HCT116 (cell line): ENCODE measurements at regions not wholly inside any gene's neighbourhood (a gene's known extent, or its start where the extent isn't known, plus 50 kb on each side); places are given as distances from the start of the nearest gene placed in this dataset.

Source experiments
- ATAC-seq: fragments of 200-7000 bp; cut with Tn5 transposase; 2 replicates; pipeline ENCODE4 v1.9.1; 2020; ENCODE audit warnings: mild to moderate bottlenecking, moderate library complexity
- BruUV-seq: library from RNA; stranded (reverse); fragments of 400-500 nt; replicated peaks from 2 replicates; lab custom pipeline; 2021; lab: Mats Ljungman, UMichigan
- CTCF ChIA-PET: fragments of 300-600 bp; sonication (Branson Sonifier 250); formaldehyde crosslinking; loops from one replicate; lab custom pipeline; 2021; ENCODE audit warnings: antibody characterized with exemption; lab: Charles Lee
- POLR2A ChIA-PET: fragments of 300-600, 350-600 bp; sonication (Branson Sonifier 250); formaldehyde crosslinking; loops from one replicate; lab custom pipeline; 2021; ENCODE audit warnings: antibody characterized with exemption; lab: Charles Lee
- RAD21 ChIA-PET, 2 experiments: fragments of 300-600 bp; sonication (Branson Sonifier 250); formaldehyde crosslinking; loops; one replicate each; lab custom pipeline; 2023; ENCODE audit warnings: low total read pairs in 2 of 2; ENCODE audit not compliant: uncharacterized antibody in 2 of 2, unreplicated experiment in 2 of 2, low non-redundant PET in 1 of 2; lab: Charles Lee
- DNase-seq: peaks from one replicate; pipeline ENCODE4 v3.0.0-alpha.2; 2010; ENCODE audit warnings: low read depth, low spot score
- H2AFZ ChIP-seq: fragments of 200-600 bp; shearing (Covaris generic), sonication (generic); 2 replicates; pipeline ENCODE4 v1.6.1; 2017; ENCODE audit warnings: low read depth, mixed run types, mixed read lengths, antibody characterized with exemption, low read length; ENCODE audit not compliant: poor library complexity, severe bottlenecking
- H3K27ac ChIP-seq: 2 replicates; pipeline ENCODE4 v1.5.1; 2012; ENCODE audit warnings: low read depth, low read length
- H3K27me3 ChIP-seq: fragments of 200-600 bp; sonication (generic); 2 replicates; pipeline ENCODE4 v1.6.1; 2016; ENCODE audit warnings: mixed run types, low read length, mixed read lengths; ENCODE audit not compliant: insufficient read depth
- H3K36me3 ChIP-seq, 2 experiments: fragments of 200-500 bp in 1 of 2; fragments of 200-600 bp in 1 of 2; sonication (Bioruptor generic) in 1 of 2; sonication (generic) in 1 of 2; 2 replicates each; pipeline versions ENCODE4 v1.5.1 to v1.6.1; 2014 to 2016; ENCODE audit warnings: low read length in 2 of 2, inconsistent platforms in 1 of 2, mixed read lengths in 1 of 2, mixed run types in 1 of 2; ENCODE audit not compliant: insufficient read depth in 2 of 2, control insufficient read depth in 1 of 2
- H3K4me1 ChIP-seq, 2 experiments: fragments of 200-600 bp in 1 of 2; sonication (generic) in 1 of 2; 2 replicates each; pipeline versions ENCODE4 v1.5.1 to v1.6.1; 2012 to 2017; ENCODE audit warnings: low read length in 2 of 2, inconsistent platforms in 1 of 2, mild to moderate bottlenecking in 1 of 2, mixed read lengths in 1 of 2, mixed run types in 1 of 2, moderate library complexity in 1 of 2; ENCODE audit not compliant: insufficient read depth in 2 of 2, control insufficient read depth in 1 of 2
- H3K4me2 ChIP-seq: fragments of 200-600 bp; sonication (generic); 2 replicates; pipeline ENCODE4 v1.6.1; 2017; ENCODE audit warnings: mixed run types, low read length, mixed read lengths
- H3K4me3 ChIP-seq, 2 experiments: fragments of 200-600 bp in 1 of 2; sonication (generic) in 1 of 2; replicated peaks in 1 of 2; 2 replicates each; pipeline ENCODE4 v1.5.1; 2011 to 2016; ENCODE audit warnings: low read length in 2 of 2, control low read depth in 1 of 2, low read depth in 1 of 2, mild to moderate bottlenecking in 1 of 2, mixed read lengths in 1 of 2, mixed run types in 1 of 2
- H3K79me2 ChIP-seq: fragments of 200-600 bp; sonication (generic); 2 replicates; pipeline ENCODE4 v1.6.1; 2017; ENCODE audit warnings: mild to moderate bottlenecking, mixed run types, low read length, moderate library complexity, mixed read lengths; ENCODE audit not compliant: insufficient read depth
- H3K9ac ChIP-seq: fragments of 200-600 bp; sonication (generic); 2 replicates; pipeline ENCODE4 v1.6.1; 2016; ENCODE audit warnings: low read length, mixed read lengths
- H3K9me2 ChIP-seq: fragments of 200-600 bp; sonication (generic), shearing (Covaris generic); 2 replicates; pipeline ENCODE4 v1.6.1; 2017; ENCODE audit warnings: mixed run types, mild to moderate bottlenecking, moderate library complexity; ENCODE audit not compliant: insufficient read depth
- H3K9me3 ChIP-seq, 2 experiments: fragments of 200-500 bp in 1 of 2; fragments of 200-600 bp in 1 of 2; sonication (Bioruptor generic) in 1 of 2; sonication (generic) in 1 of 2; 2 replicates each; pipeline ENCODE4 v1.6.1; 2014 to 2017; ENCODE audit warnings: low read length in 2 of 2, mixed read lengths in 2 of 2, inconsistent platforms in 1 of 2, low read depth in 1 of 2, mild to moderate bottlenecking in 1 of 2, mixed run types in 1 of 2, moderate library complexity in 1 of 2; ENCODE audit not compliant: control insufficient read depth in 1 of 2, insufficient read depth in 1 of 2
- H4K20me1 ChIP-seq: fragments of 200-600 bp; sonication (generic), shearing (Covaris generic); 2 replicates; pipeline ENCODE4 v1.6.1; 2017; ENCODE audit warnings: mixed run types, mild to moderate bottlenecking, moderate library complexity; ENCODE audit not compliant: insufficient read depth
- ATF3 ChIP-seq: IDR thresholded peaks from 2 replicates; pipeline ENCODE4 v1.6.1; 2012
- CTCF ChIP-seq, 3 experiments: fragments of 200-600 bp in 1 of 3; sonication (generic) in 1 of 3; IDR thresholded peaks in 2 of 3; conservative IDR thresholded peaks in 1 of 3; 2 replicates each; pipeline ENCODE4 v1.5.1; 2012 to 2017; ENCODE audit warnings: low read depth in 2 of 3, low read length in 2 of 3, antibody characterized with exemption in 1 of 3, borderline replicate concordance in 1 of 3, control low read depth in 1 of 3, mild to moderate bottlenecking in 1 of 3, mixed read lengths in 1 of 3, mixed run types in 1 of 3, moderate library complexity in 1 of 3; ENCODE audit not compliant: insufficient read depth in 1 of 3
- EGR1 ChIP-seq: IDR thresholded peaks from 2 replicates; pipeline ENCODE4 v1.6.1; 2012; ENCODE audit warnings: low read depth
- EZH2 ChIP-seq: fragments of 200-600 bp; sonication (generic); IDR thresholded peaks from 2 replicates; pipeline ENCODE4 v1.6.1; 2017; ENCODE audit warnings: antibody characterized with exemption, mixed run types
- JUND ChIP-seq: IDR thresholded peaks from 2 replicates; pipeline ENCODE4 v1.6.1; 2012
- MAX ChIP-seq: IDR thresholded peaks from 2 replicates; pipeline ENCODE4 v1.6.1; 2012
- POLR2A ChIP-seq: IDR thresholded peaks from 2 replicates; pipeline ENCODE4 v1.7.0; 2011; ENCODE audit warnings: borderline replicate concordance; ENCODE audit not compliant: insufficient read depth, insufficient read length; ENCODE audit errors: extremely low read depth
- POLR2AphosphoS5 ChIP-seq: IDR thresholded peaks from 2 replicates; pipeline ENCODE4 v1.6.1; 2011; ENCODE audit warnings: mild to moderate bottlenecking, low read depth, low read length, moderate library complexity
- RAD21 ChIP-seq: IDR thresholded peaks from 2 replicates; pipeline ENCODE4 v1.6.1; 2012; ENCODE audit warnings: low read depth, mild to moderate bottlenecking
- REST ChIP-seq: IDR thresholded peaks from 2 replicates; pipeline ENCODE4 v1.6.1; 2012; ENCODE audit warnings: low read depth
- SIN3A ChIP-seq: IDR thresholded peaks from 2 replicates; pipeline ENCODE4 v1.6.1; 2012; ENCODE audit warnings: low read depth
- SP1 ChIP-seq: IDR thresholded peaks from 2 replicates; pipeline ENCODE4 v1.6.1; 2012; ENCODE audit warnings: low read depth
- SRF ChIP-seq: IDR thresholded peaks from 2 replicates; pipeline ENCODE4 v1.6.1; 2012; ENCODE audit warnings: low read depth
- TCF7L2 ChIP-seq: IDR thresholded peaks from 2 replicates; pipeline ENCODE4 v1.7.0; 2011; ENCODE audit warnings: borderline replicate concordance, inconsistent platforms; ENCODE audit not compliant: insufficient read depth, insufficient read length; ENCODE audit errors: extremely low read depth
- YY1 ChIP-seq: IDR thresholded peaks from 2 replicates; pipeline ENCODE4 v1.6.1; 2011; ENCODE audit warnings: low read length, low read depth, moderate library complexity, mild to moderate bottlenecking; ENCODE audit not compliant: insufficient replicate concordance; ENCODE audit errors: extremely low read depth
- ZNF274 ChIP-seq: fragments of 200-500 bp; sonication (Bioruptor generic); IDR thresholded peaks from 2 replicates; pipeline ENCODE4 v1.6.1; 2014; ENCODE audit warnings: mild to moderate bottlenecking, low read depth, low read length, inconsistent platforms
- intact Hi-C: fragments of 100-400 bp; cut with micrococcal nuclease; formaldehyde crosslinking; loops from 2 replicates; pipeline ENCODE4 v1.10.0; 2022
- TF ChIP-seq, protein P1 (sequence below): IDR thresholded peaks from 2 replicates; pipeline ENCODE4 v1.6.1; 2011; ENCODE audit warnings: mild to moderate bottlenecking, low read length, moderate library complexity; ENCODE audit not compliant: insufficient replicate concordance; ENCODE audit errors: extremely low read depth

- Histone ChIP-seq H3K4me1 (no peaks in the 10 kb centered on the region), H3K27ac (no peak overlapping the region), H3K4me2 (no peak overlapping the region), H3K4me3 (no peak overlapping the region), H3K27me3 (no peaks in the 10 kb centered on the region), H2AFZ (no peak overlapping the region), H3K9ac (no peak overlapping the region), H3K9me3 (no peaks in the 10 kb centered on the region), H4K20me1 (no peaks in the 10 kb centered on the region), H3K79me2 (no peaks in the 10 kb centered on the region), H3K9me2 (no peaks in the 10 kb centered on the region), H3K36me3 (no peaks in the 10 kb centered on the region)
- ChIA-PET POLR2A (no interaction called here), CTCF (no interaction called here), RAD21 (no interaction called here)
- DNase-seq (no peak), ATAC-seq (no peak)
- no TSS peak for BruUV-seq
- intact Hi-C loops, result no loop called here
- TF ChIP-seq SP1 (no peak), EZH2 (no peak), ZNF274 (no peak), EGR1 (no peak), ATF3 (no peak), JUND (no peak), YY1 (no peak), TCF7L2 (no peak), SIN3A (no peak), POLR2AphosphoS5 (no peak), SRF (no peak), POLR2A (no peak), RAD21 (no peak), REST (no peak), CTCF (IDR thresholded peaks at IDR 0.05 in 2 of 3, conservative IDR thresholded peaks at IDR 0.05 in 1 of 3; ENCODE audit: borderline replicate concordance in 1 of 3, insufficient read depth in 1 of 3, low read depth in 2 of 3, low read length in 2 of 3) (no peak), MAX (no peak)
- TF ChIP-seq, protein P1, sequence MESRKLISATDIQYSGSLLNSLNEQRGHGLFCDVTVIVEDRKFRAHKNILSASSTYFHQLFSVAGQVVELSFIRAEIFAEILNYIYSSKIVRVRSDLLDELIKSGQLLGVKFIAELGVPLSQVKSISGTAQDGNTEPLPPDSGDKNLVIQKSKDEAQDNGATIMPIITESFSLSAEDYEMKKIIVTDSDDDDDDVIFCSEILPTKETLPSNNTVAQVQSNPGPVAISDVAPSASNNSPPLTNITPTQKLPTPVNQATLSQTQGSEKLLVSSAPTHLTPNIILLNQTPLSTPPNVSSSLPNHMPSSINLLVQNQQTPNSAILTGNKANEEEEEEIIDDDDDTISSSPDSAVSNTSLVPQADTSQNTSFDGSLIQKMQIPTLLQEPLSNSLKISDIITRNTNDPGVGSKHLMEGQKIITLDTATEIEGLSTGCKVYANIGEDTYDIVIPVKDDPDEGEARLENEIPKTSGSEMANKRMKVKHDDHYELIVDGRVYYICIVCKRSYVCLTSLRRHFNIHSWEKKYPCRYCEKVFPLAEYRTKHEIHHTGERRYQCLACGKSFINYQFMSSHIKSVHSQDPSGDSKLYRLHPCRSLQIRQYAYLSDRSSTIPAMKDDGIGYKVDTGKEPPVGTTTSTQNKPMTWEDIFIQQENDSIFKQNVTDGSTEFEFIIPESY, result no peak
These were observed 333.7 kb downstream of the CYP26B1 start for GRCh38 chr2:71813807-71814470.
